GM18951 (cell line): ENCODE measurements at regions not wholly inside any gene's neighbourhood (a gene's known extent, or its start where the extent isn't known, plus 50 kb on each side); places are given as distances from the start of the nearest gene placed in this dataset.

ENCODE experiments used
- POLR2A ChIP-seq: IDR thresholded peaks from 4 replicates; pipeline ENCODE4 v1.6.1; 2011; ENCODE audit warnings: mild to moderate bottlenecking; ENCODE audit not compliant: insufficient read length, insufficient read depth; ENCODE audit errors: extremely low read depth
- in situ Hi-C: fragments of 300-500 bp; cut with MboI; formaldehyde crosslinking; loops from one replicate; pipeline ENCODE4 v1.12.0; 2022; ENCODE audit warnings: low sequenced_read_pairs, mixed read lengths, inconsistent platforms; ENCODE audit not compliant: unreplicated experiment

DNA sequence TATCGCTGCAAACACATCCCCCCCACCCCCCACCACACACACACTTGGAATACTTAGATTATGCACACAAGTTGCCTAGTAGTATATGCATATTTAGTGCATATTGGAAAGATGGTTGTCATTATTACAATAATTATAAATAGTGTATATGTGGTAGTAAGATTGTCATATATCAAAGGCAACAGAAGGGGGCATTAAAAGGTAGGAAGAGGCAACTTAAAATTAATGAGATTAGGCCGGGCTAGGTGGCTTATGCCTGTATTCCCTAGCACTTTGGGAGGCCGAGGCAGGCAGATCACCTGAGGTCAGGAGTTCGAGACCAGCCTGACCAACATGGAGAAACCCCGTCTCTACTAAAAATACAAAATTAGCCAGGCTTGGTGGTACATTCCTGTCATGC lies 52.1 kb downstream of the GSC start:
- in situ Hi-C loops, result no loop called here
- no peak for TF ChIP-seq POLR2A

DNA sequence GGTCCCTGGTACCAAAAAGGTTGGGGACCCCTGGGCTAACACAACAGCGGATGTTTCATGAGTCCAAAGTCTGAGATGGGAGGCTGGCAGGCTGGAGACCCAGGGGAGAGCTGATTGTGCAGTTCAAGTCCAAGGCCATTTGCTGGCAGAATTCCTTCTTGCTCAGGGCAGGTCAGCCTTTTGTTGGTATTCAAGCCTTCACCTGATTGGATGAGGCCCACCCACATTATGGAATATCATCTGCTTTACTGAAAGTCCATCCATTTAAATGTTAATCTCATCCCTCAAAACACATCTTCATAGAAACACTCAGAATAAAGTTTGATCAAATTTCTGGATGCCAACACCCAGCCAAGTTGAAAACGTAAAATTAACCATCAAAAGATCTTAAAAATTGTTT lies 52.9 kb downstream of the GSC start:
- in situ Hi-C loops, result no loop called here
- no peak for TF ChIP-seq POLR2A

DNA sequence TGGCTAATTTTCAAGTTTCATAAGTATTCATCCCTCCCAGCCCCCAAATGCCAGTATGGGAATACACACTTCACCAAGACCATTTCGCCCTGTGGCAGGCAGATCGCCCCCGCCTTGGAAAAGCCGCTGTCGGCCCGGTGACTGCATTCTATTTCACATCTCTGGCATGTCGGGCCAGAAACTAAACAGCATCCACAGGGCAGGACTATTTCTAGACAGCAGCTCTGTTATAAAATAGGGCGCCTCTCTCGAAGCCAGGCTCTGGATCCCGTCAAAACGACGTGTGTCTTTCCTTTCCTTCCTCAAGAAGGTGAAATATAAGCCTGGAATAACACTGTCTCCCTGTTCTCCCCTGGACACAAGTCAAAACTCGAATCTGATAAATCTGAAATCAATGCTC lies 56.8 kb downstream of the GSC start:
- in situ Hi-C loops, result no loop called here
- TF ChIP-seq POLR2A, result no peak

DNA sequence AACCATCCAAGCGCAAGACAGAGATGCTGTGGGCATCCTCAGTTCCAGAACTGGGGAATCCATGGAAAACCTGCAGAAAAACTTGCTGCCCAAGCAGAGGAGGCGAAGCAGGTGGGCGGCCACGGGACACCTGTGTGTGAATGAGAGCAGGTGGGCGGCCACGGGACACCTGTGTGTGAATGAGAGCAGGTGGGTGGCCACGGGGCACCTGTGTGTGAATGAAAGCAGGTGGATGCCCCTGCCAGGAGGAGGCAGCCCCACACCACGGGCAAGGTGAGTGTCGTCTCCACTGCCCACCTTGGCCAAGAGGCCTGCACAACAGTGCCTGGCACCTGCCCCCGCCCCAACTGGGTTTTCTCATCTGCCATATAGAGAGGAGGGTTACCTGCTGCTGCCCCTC lies 59.2 kb downstream of the GSC start:
- no peak for TF ChIP-seq POLR2A
- in situ Hi-C loops, result no loop called here

DNA sequence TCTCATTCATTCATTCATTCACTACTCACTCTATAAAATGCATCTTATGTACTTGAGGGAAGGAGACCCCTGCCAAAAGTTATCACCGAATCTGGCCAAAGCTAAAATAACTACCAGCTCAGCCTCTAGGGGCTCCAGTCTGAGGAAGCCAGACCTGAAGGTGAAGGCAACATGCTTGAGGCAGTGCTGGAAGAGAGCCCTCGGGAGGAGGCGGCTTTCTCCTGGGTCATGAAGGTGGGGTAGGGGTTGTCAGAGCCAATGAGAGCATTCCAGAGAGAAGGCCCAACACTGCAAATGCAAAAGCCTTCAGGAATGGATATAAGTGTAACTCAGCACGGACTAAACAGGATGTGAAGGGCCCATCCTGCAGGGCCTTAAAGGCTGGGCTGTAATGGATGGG lies 62.4 kb downstream of the GSC start:
- TF ChIP-seq POLR2A, result no peak
- in situ Hi-C loops, result no loop called here

DNA sequence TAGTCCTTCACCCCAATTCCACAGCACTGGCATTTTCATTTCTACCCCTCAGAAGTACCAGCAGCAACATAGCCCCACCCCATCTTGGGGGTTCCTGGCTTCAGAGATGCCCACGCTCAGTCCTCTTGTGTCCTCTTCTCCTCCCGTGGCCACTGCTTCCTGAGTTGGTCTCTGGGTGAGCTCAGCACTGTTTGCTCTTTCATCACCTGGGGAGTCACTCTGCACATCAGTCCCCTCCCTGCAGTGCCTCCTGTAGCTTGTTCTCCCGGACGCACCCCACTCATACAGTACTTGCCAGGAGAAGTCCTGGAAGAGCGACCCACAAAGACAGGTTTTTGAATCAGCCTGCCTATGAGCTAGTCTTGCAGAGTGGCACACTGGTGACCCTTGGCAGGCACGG lies 63.8 kb downstream of the GSC start:
- no peak for TF ChIP-seq POLR2A
- in situ Hi-C loops, result no loop called here

DNA sequence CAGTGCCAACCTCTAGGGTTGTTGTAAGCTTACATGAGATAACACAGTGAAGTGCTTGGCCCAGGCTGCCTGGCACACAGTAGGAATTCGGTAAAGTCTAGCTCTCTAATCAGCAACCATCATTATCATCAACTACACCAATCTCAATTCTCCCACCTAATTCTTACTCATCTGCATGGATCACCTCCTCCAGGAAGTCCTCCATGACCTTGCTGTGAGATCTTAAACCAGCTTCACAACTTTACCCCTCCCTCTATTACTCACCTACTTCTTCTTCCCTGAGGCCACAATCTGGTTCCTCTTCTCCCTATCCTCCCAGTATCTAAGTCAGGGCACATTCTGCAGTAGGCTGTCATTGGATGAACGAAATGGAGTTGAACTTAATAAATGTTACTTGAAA lies 67.3 kb downstream of the GSC start:
- no peak for TF ChIP-seq POLR2A
- in situ Hi-C loops, result no loop called here

DNA sequence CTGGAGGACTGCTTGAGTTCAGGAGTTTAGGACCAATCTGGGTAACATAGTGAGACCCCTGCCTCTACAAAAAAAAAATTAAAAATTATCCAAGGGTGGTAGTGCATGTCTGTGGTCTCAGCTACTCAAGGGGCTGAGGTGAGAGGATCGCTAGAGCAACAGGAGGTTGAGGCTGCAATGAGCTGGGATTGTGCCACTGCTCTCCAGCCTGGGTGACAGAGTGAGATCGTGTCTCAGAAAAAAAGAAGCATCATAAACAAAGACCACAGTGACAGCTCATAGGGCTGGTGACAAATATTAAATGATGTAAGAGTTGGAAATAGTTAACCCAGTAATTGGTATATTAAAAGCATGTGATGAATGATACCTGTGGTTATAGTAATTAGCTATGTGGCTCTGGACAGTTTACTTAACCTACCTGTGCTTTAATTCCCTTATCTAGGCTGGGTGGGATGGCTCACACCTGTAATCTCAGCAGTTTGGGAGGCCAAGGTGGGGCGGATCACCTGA lies 68.0 kb downstream of the GSC start:
- TF ChIP-seq POLR2A, result no peak
- in situ Hi-C loops, result no loop called here

DNA sequence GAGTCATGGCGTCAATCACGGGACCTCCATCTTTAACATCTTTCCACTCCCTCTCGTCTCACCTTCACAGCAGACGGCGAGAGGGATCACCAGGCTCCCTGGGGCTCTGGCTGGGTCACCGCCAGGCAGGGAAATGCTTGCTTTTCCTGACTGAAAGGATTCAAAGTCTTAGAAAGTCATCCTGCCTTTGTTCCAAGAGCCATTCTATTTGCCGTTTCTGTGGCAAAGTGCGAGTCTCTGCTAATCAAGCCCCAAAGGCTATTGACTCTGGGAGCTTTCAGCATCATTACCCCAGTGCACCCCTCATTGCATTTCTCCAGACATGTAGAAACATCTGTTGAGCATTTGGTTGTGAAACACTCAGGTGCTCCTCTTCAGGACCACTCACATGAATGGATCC lies 69.6 kb downstream of the GSC start:
- in situ Hi-C loops, result no loop called here
- no peak for TF ChIP-seq POLR2A

DNA sequence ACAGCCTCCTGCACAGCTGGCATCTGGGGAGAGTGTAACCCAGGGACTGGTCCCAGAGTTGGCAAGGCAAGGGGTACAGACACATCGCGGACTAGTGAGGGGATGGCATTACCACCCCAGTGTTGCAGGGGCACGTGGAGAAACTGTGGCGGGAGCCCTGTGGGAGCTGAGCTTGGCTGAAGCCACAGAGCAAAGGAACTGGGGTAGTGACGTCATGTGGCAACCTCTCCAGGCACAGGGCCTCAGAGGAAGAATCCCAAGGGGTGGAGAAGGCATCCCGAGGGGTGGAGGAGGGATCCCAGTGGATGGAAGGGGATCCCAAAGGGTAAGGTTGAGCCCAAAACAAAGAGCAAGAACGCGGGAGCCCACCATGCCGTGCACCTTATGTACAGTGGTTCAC lies 70.1 kb downstream of the GSC start:
- in situ Hi-C loops, result loop anchor here (25.0 kb wide), 1 partner anchor 662 kb away; no protein-coding TSS in a partner anchor
- no peak for TF ChIP-seq POLR2A

DNA sequence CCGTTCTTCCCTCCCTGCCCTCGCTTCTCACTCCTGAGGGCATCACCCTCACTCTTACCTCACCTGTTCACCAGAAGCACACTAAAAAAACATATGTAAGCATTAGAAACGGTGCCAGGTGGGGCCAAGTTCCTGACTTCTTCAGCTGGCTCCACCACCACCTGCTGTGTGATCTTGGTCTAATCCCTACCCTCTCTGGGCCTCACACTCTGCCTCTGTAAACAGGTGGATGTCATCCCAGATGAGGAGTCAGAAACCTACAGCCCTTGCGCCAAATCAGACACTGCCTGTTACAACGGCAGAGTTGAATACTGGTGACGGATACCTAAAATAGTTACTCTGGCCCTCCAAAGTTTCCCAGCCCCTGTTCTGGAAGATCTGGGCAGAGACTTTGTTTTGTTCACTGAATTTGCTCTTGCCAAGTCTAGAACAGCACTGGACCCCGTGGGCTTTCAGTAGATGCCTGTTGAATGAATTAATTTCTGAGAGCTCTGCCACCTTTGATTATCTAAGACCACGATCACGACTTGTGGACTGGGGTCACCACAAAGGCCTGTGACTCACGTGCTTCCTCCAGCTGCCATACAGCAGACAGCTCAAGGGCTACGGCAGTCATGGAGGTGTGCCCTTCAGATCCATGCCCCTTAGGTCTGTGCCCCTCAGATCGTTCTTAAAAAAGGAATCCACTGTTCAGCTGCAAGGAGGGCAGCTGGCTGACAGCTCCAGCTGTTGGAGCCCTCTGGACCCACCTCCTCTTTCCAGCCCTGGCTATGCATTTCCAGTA lies 71.9 kb downstream of the GSC start:
- in situ Hi-C loops, result loop anchor here (25.0 kb wide), 1 partner anchor 664 kb away; no protein-coding TSS in a partner anchor
- TF ChIP-seq POLR2A, result no peak

DNA sequence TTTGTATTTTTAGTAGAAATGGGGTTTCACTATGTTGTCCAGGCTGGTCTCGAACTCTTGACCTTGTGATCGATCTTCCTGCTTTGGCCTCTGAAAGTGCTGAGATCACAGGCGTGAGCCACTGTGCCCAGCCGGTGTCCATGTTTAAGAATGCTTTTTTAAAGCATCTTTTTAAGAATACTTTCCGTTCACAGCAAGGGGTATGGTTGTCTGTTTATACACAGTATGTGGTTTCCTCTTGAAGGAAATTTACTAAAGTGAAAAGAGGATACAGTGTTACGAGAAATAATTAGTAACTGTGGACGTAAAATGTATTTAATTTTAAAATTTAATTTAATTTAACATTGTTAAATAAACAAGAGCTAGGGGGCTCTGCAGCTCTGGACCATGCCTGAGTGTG lies 73.4 kb downstream of the GSC start:
- in situ Hi-C loops, result loop anchor here (25.0 kb wide), 1 partner anchor 666 kb away; no protein-coding TSS in a partner anchor
- no peak for TF ChIP-seq POLR2A

DNA sequence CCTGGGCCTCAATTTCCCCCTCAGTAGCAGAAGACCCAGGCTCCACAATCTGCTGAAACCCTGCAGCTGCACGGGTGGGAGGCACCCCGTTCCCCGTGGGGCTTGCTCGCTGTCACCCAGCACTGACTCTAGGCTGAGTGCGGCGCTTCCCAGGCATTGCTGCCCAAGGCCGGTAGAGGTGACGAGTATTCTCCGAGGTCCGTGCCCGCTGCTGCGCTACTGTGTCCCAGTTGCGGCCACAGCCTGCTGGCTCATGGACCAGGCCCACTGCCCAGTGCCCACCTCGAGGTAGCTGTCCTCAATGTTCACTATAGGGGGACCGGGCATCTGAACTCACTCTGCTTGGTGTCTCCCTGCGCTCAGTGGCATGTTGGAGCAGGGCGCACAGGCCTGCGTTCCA lies 74.7 kb downstream of the GSC start:
- TF ChIP-seq POLR2A, result no peak

DNA sequence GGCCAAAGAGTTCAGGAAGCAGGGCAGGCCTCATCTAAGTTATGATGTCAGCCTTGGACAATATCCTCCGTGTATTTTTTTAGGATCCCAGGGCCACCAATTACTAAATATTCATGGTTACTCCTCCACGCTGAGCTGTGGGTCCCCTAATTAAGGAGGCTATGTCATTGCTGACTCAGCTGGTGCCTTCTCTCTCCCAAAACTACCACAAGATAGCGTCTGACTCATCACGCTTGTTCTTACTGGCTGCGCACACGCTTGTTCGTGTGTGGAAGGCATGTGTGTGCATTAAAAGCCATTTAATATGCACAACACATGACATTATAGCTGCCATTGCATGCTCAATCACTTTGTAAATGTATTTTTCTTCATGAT lies 78.3 kb downstream of the GSC start:
- no peak for TF ChIP-seq POLR2A
- in situ Hi-C loops, result loop anchor here (25.0 kb wide), 1 partner anchor 671 kb away; no protein-coding TSS in a partner anchor

More for the DNA sequence above, 74.7 kb downstream of the GSC start:
- in situ Hi-C loops, result loop anchor here (25.0 kb wide), 1 partner anchor 667 kb away; no protein-coding TSS in a partner anchor
